ENCODE measurements at regions not wholly inside any gene's neighbourhood (a gene's known extent, or its start where the extent isn't known, plus 50 kb on each side); places are given as distances from the start of the nearest gene placed in this dataset.
"Not testable (repeated sequence)": the region's sequence is repeated elsewhere in the genome, so short reads cannot be mapped to it uniquely, and the experiment has no call there.

- DNase-seq, result peak in 2 of 4 donors; percentile 23 to 36
These were observed 146.7 kb downstream of the IGLL1 start for GRCh38 chr22:23433127-23434005.

GRCh38 chr22:23432719-23433118 is 147.4 kb downstream of the IGLL1 start:
- H3K27me3 ChIP-seq; ATAC-seq; H3K36me3 ChIP-seq; H3K27ac ChIP-seq; H3K4me1 ChIP-seq; DNase-seq; H3K4me3 ChIP-seq; intact Hi-C loops (cut with DNase I): not testable (repeated sequence)
- H3K9me3 ChIP-seq, result peaks cover 0 to 22% of the 10 kb centered on the region in 2 donors

More at GRCh38 chr22:23433127-23434005, 146.7 kb downstream of the IGLL1 start:
- H3K27me3 ChIP-seq; H3K36me3 ChIP-seq; intact Hi-C loops (cut with DNase I); H3K4me1 ChIP-seq; H3K4me3 ChIP-seq; H3K27ac ChIP-seq: not testable (repeated sequence)
- TF ChIP-seq CTCF (IDR thresholded peaks at IDR 0.05), result peak; percentile 38 to 55
- peak; percentile 99 for ATAC-seq
- H3K9me3 ChIP-seq, result peaks cover 0 to 16% of the 10 kb centered on the region in 2 donors

GRCh38 chr22:23431337-23432072 is 148.6 kb downstream of the IGLL1 start:
- Histone ChIP-seq H3K27ac (no peak overlapping the region), H3K27me3 (no peaks in the 10 kb centered on the region), H3K9me3 (peaks cover 0 to 24% of the 10 kb centered on the region in 2 donors), H3K4me3 (no peak overlapping the region), H3K4me1 (no peaks in the 10 kb centered on the region), H3K36me3 (no peaks in the 10 kb centered on the region)
- DNase-seq, result no peak
- no peak for TF ChIP-seq CTCF (IDR thresholded peaks at IDR 0.05)
- ATAC-seq, result no peak
- intact Hi-C loops (cut with DNase I), result no loop called here

- H3K27me3 ChIP-seq; intact Hi-C loops (cut with DNase I); ATAC-seq; H3K36me3 ChIP-seq; H3K4me1 ChIP-seq; H3K4me3 ChIP-seq; DNase-seq; H3K27ac ChIP-seq: not testable (repeated sequence)
- H3K9me3 ChIP-seq, result peaks cover 0 to 17% of the 10 kb centered on the region in 2 donors
These were observed 155.5 kb downstream of the IGLL1 start for GRCh38 chr22:23424551-23425068.

- H3K27me3 ChIP-seq, result no peaks in the 10 kb centered on the region
- no peak for TF ChIP-seq CTCF (IDR thresholded peaks at IDR 0.05)
- ATAC-seq, result no peak
- intact Hi-C loops (cut with DNase I), result no loop called here
- no peaks in the 10 kb centered on the region for H3K4me1 ChIP-seq
- H3K9me3 ChIP-seq, result peaks cover 0 to 12% of the 10 kb centered on the region in 2 donors
- no peak overlapping the region for H3K4me3 ChIP-seq
- no peak for DNase-seq
- no peak overlapping the region for H3K27ac ChIP-seq
- H3K36me3 ChIP-seq, result no peaks in the 10 kb centered on the region
These were observed 156.1 kb downstream of the IGLL1 start for GRCh38 chr22:23424031-23424430.

- ATAC-seq; intact Hi-C loops (cut with DNase I): not testable (repeated sequence)
These were observed 157.8 kb downstream of the IGLL1 start for GRCh38 chr22:23422281-23422680.

GRCh38 chr22:23421300-23421699 is 158.8 kb downstream of the IGLL1 start:
- ATAC-seq; H3K4me1 ChIP-seq; H3K36me3 ChIP-seq; intact Hi-C loops (cut with DNase I); H3K27ac ChIP-seq; H3K4me3 ChIP-seq; H3K9me3 ChIP-seq; H3K27me3 ChIP-seq: not testable (repeated sequence)
- peak in 1 of 4 donors; percentile 46 for DNase-seq

More at GRCh38 chr22:23422281-23422680, 157.8 kb downstream of the IGLL1 start:
- not testable (repeated sequence) for H3K4me1 ChIP-seq, H3K9me3 ChIP-seq, DNase-seq, H3K36me3 ChIP-seq, H3K27me3 ChIP-seq, H3K27ac ChIP-seq, H3K4me3 ChIP-seq
